Astrocyte (in vitro differentiated cells and primary cell): ENCODE measurements at regions not wholly inside any gene's neighbourhood (a gene's known extent, or its start where the extent isn't known, plus 50 kb on each side); places are given as distances from the start of the nearest gene placed in this dataset.
"Not testable (repeated sequence)": the region's sequence is repeated elsewhere in the genome, so short reads cannot be mapped to it uniquely, and the experiment has no call there.

Experiments
- DNase-seq: peaks from one replicate; pipeline ENCODE4 v3.0.0-alpha.2; 2010; ENCODE audit warnings: low read depth
- FAIRE-seq: peaks from 2 replicates; lab custom pipeline; 2011; peaks lifted over from hg19 to GRCh38; lab: Jason Lieb, UNC
- H2AFZ ChIP-seq: 2 replicates; pipeline ENCODE4 v1.6.0; 2012; ENCODE audit warnings: low read depth, low read length, inconsistent platforms
- H3K27ac ChIP-seq: 2 replicates; pipeline ENCODE4 v1.5.1; 2011; ENCODE audit warnings: low read depth, low read length, inconsistent platforms
- H3K27me3 ChIP-seq: 2 replicates; pipeline ENCODE4 v1.6.0; 2011; ENCODE audit warnings: low read length, inconsistent platforms; ENCODE audit not compliant: insufficient read depth
- H3K36me3 ChIP-seq: 2 replicates; pipeline ENCODE4 v1.5.1; 2011; ENCODE audit warnings: low read length, inconsistent platforms; ENCODE audit not compliant: insufficient read depth
- H3K4me1 ChIP-seq: 2 replicates; pipeline ENCODE4 v1.5.1; 2011; ENCODE audit warnings: low read length, inconsistent platforms; ENCODE audit not compliant: insufficient read depth
- H3K4me2 ChIP-seq: 2 replicates; pipeline ENCODE4 v1.6.0; 2012; ENCODE audit warnings: low read length, inconsistent platforms
- H3K4me3 ChIP-seq: 2 replicates; pipeline ENCODE4 v1.5.1; 2011; ENCODE audit warnings: low read depth, mild to moderate bottlenecking, low read length, inconsistent platforms; ENCODE audit not compliant: insufficient read depth
- H3K79me2 ChIP-seq: 2 replicates; pipeline ENCODE4 v1.6.0; 2012; ENCODE audit warnings: mild to moderate bottlenecking, low read length, inconsistent platforms; ENCODE audit not compliant: insufficient read depth
- H3K9ac ChIP-seq: 2 replicates; pipeline ENCODE4 v1.6.0; 2012; ENCODE audit warnings: mild to moderate bottlenecking, low read length, inconsistent platforms
- H3K9me3 ChIP-seq: 2 replicates; pipeline ENCODE4 v1.5.1; 2012; ENCODE audit warnings: low read depth, mild to moderate bottlenecking, low read length, inconsistent platforms; ENCODE audit not compliant: insufficient read depth
- H4K20me1 ChIP-seq: 2 replicates; pipeline ENCODE4 v1.6.0; 2012; ENCODE audit warnings: low read length, inconsistent platforms; ENCODE audit not compliant: insufficient read depth
- H3K27ac Mint-ChIP-seq: one replicate; pipeline ENCODE4 v1.8.0; 2021; ENCODE audit warnings: mild to moderate bottlenecking, mixed read lengths; ENCODE audit not compliant: unreplicated experiment
- H3K27me3 Mint-ChIP-seq: one replicate; pipeline ENCODE4 v1.8.0; 2021; ENCODE audit warnings: low read depth, mixed read lengths; ENCODE audit not compliant: unreplicated experiment
- H3K36me3 Mint-ChIP-seq: one replicate; pipeline ENCODE4 v1.8.0; 2021; ENCODE audit warnings: low read depth, mixed read lengths; ENCODE audit not compliant: unreplicated experiment
- H3K4me1 Mint-ChIP-seq: one replicate; pipeline ENCODE4 v1.8.0; 2021; ENCODE audit warnings: low read depth, mixed read lengths; ENCODE audit not compliant: unreplicated experiment
- H3K4me3 Mint-ChIP-seq: one replicate; pipeline ENCODE4 v1.8.0; 2021; ENCODE audit warnings: mild to moderate bottlenecking, moderate library complexity, mixed read lengths; ENCODE audit not compliant: unreplicated experiment
- H3K9me3 Mint-ChIP-seq: one replicate; pipeline ENCODE4 v1.8.0; 2021; ENCODE audit warnings: mild to moderate bottlenecking, mixed read lengths; ENCODE audit not compliant: unreplicated experiment

GRCh38 chr7:76851617-76852016 is 180.5 kb downstream of the SPDYE17 start:
- H3K9ac ChIP-seq, H3K36me3 ChIP-seq, H3K9me3 Mint-ChIP-seq, H3K27ac Mint-ChIP-seq, H3K4me1 ChIP-seq, H3K4me2 ChIP-seq, H3K27ac ChIP-seq, H2AFZ ChIP-seq, H3K36me3 Mint-ChIP-seq, H3K4me1 Mint-ChIP-seq, H3K9me3 ChIP-seq, DNase-seq, H3K27me3 Mint-ChIP-seq, H3K79me2 ChIP-seq, FAIRE-seq, H4K20me1 ChIP-seq, H3K4me3 ChIP-seq, H3K27me3 ChIP-seq, H3K4me3 Mint-ChIP-seq: not testable (repeated sequence)

GRCh38 chr7:76849887-76850563 is 182.1 kb downstream of the SPDYE17 start:
- H3K4me3 Mint-ChIP-seq, H3K27me3 ChIP-seq, H3K4me1 ChIP-seq, H3K27ac ChIP-seq, H3K9ac ChIP-seq, H4K20me1 ChIP-seq, H3K9me3 Mint-ChIP-seq, H3K4me3 ChIP-seq, H3K27me3 Mint-ChIP-seq, H3K36me3 Mint-ChIP-seq, H3K4me1 Mint-ChIP-seq, H3K79me2 ChIP-seq, H3K4me2 ChIP-seq, H2AFZ ChIP-seq, FAIRE-seq, H3K36me3 ChIP-seq, H3K27ac Mint-ChIP-seq, DNase-seq, H3K9me3 ChIP-seq: not testable (repeated sequence)

DNA sequence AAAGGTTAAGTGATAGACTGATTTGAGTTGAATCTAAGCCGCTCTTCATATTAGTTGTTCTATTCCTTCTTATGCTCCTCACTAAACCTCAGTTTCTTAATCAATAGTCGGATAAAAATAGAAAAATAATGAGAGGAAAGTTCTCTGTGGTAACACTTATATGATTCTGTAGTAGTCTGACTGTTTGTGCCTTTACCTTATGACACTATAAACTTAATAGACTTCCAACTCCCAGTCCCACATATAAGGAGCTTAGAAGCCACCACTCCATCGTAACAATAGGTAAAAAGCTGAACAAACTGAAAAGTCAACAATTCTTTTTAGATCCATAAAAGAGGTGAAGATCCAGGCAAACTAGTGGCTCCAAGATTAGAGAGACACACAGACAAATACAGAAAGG is 192.3 kb downstream of the SPDYE17 start:
- not testable (repeated sequence) for H3K27me3 ChIP-seq, H3K36me3 Mint-ChIP-seq, H3K27ac ChIP-seq, H3K4me3 Mint-ChIP-seq, H3K4me1 Mint-ChIP-seq, H3K9ac ChIP-seq, H4K20me1 ChIP-seq, H2AFZ ChIP-seq, DNase-seq, H3K27ac Mint-ChIP-seq, H3K4me3 ChIP-seq, H3K4me1 ChIP-seq, H3K79me2 ChIP-seq, H3K9me3 ChIP-seq, H3K36me3 ChIP-seq, H3K4me2 ChIP-seq, H3K27me3 Mint-ChIP-seq
- peak; percentile 63 for FAIRE-seq
- peaks cover 14% of the 10 kb centered on the region for H3K9me3 Mint-ChIP-seq

DNA sequence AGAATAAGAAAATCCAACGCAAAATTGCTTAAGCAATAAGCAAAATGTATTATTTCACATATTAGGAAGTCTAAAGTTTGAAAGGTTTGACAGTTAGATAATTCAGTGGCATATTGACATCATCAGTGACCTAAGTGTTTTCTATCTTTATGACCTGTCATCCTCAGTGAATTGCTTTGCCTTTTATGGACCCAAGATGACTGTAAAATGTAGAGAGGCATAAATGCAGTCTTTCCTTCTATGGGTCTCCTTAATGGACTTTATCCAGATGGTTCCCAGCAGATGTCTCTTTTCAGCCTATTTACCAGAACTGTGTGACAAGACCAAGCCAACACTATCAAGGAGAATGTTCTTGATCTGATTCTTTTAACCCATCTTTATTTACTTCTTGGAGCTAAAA is 192.9 kb downstream of the SPDYE17 start:
- not testable (repeated sequence) for H3K27ac ChIP-seq, H3K9me3 ChIP-seq, H3K79me2 ChIP-seq, H3K4me3 ChIP-seq, H3K4me1 Mint-ChIP-seq, H3K4me1 ChIP-seq, H3K27me3 ChIP-seq, H3K4me2 ChIP-seq, H3K27ac Mint-ChIP-seq, H2AFZ ChIP-seq, H3K36me3 ChIP-seq, H4K20me1 ChIP-seq, H3K4me3 Mint-ChIP-seq, H3K36me3 Mint-ChIP-seq, H3K9ac ChIP-seq, DNase-seq, H3K27me3 Mint-ChIP-seq
- H3K9me3 Mint-ChIP-seq, result peaks cover 14% of the 10 kb centered on the region
- peak; percentile 37 for FAIRE-seq

DNA sequence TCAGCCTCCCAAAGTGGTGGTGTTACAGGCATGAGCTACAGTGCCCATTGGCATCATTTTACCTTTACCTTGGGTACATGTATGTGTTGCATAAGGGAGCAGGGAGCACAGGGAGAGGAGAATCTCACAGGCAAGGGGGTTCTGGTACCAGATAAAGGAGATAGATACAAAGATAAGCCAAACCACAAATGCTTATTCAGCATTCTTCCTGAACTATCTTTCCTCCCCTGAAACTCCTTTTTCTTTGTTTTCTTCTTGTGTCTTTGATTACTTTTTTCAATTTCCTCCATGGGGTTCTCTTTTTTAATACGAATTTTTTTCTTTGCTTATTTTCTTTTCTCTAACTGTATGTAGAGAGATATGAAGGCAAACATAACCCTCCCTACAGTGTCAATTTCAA is 193.8 kb downstream of the SPDYE17 start:
- not testable (repeated sequence) for H3K36me3 Mint-ChIP-seq, H2AFZ ChIP-seq, FAIRE-seq, H3K4me2 ChIP-seq, H4K20me1 ChIP-seq, DNase-seq, H3K4me1 Mint-ChIP-seq, H3K79me2 ChIP-seq, H3K9ac ChIP-seq, H3K9me3 ChIP-seq, H3K4me1 ChIP-seq, H3K4me3 Mint-ChIP-seq, H3K4me3 ChIP-seq, H3K36me3 ChIP-seq, H3K27me3 Mint-ChIP-seq, H3K27ac ChIP-seq, H3K27ac Mint-ChIP-seq, H3K27me3 ChIP-seq
- peaks cover 14% of the 10 kb centered on the region for H3K9me3 Mint-ChIP-seq

- H3K36me3 Mint-ChIP-seq, H3K4me2 ChIP-seq, H3K9me3 ChIP-seq, H3K9me3 Mint-ChIP-seq, DNase-seq, H3K79me2 ChIP-seq, H3K4me3 Mint-ChIP-seq, H3K9ac ChIP-seq, H3K27ac Mint-ChIP-seq, FAIRE-seq, H2AFZ ChIP-seq, H3K27me3 Mint-ChIP-seq, H4K20me1 ChIP-seq, H3K27ac ChIP-seq, H3K36me3 ChIP-seq, H3K4me3 ChIP-seq, H3K4me1 ChIP-seq, H3K4me1 Mint-ChIP-seq, H3K27me3 ChIP-seq: not testable (repeated sequence)
Measured at GRCh38 chr7:76829233-76829632, 202.2 kb upstream of the POMZP3 start.
